ENCODE measurements at regions not wholly inside any gene's neighbourhood (a gene's known extent, or its start where the extent isn't known, plus 50 kb on each side); places are given as distances from the start of the nearest gene placed in this dataset.

DNA sequence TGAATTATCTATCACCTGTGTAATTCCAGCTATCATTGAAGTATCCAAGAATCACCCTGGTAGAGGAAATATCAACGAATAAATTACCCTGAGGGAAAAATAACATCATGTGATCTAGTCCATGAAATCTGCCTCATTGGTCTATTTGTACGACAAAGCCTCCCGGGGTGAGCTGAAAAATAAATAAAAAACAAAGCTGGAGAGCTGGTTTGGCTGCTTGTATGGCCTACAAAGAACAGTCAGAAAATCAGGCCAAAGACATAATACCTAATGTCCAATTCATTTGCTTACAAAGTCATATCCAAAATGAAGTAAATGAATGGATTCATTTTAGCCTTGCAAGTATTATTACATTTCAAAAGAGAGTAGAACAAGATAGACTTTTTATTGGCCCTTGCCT, 449.9 kb downstream of the KLF12 start:
- Histone ChIP-seq H4K91ac (ENCODE audit: insufficient read depth, low read depth, low read length) (no peak overlapping the region), H4K5ac (ENCODE audit: low read depth, low read length) (no peak overlapping the region), H3K79me1 (ENCODE audit: low read depth in 1 of 2, low read length in 2 of 2) (no peaks in the 10 kb centered on the region; a peak in 1 of 4 replicates), H2AK9ac (replicated peaks; ENCODE audit: low read depth, low read length, poor library complexity) (no peak overlapping the region), H2AFZ (replicated peaks; ENCODE audit: low read length, poor library complexity) (no peak overlapping the region), H2BK15ac (ENCODE audit: low read depth, low read length) (no peak overlapping the region), H3K9me3 (ENCODE audit: control insufficient read depth, insufficient read depth, low read length) (no peaks in the 10 kb centered on the region), H4K20me1 (ENCODE audit: insufficient read depth, low read length) (no peaks in the 10 kb centered on the region), H3K56ac (ENCODE audit: extremely low read depth, insufficient read depth, low read length) (no peak overlapping the region), H2BK20ac (ENCODE audit: low read depth, low read length) (no peak overlapping the region), H3K27ac (ENCODE audit: insufficient read depth, low read length) (no peak overlapping the region), H2AK5ac (ENCODE audit: low read depth, low read length) (no peak overlapping the region), H3K14ac (replicated peaks; ENCODE audit: low read depth, low read length) (no peak overlapping the region), H3K9me1 (ENCODE audit: insufficient read depth, low read length) (no peaks in the 10 kb centered on the region; the same call in 1 of the 2 replicates), H3K4me2 (ENCODE audit: low read depth, low read length) (no peak overlapping the region), H3K23ac (ENCODE audit: low read depth, low read length) (no peak overlapping the region), H3K36me3 (ENCODE audit: control insufficient read depth, insufficient read depth, low read length) (0 out of 2 replicates have a peak, but pooled peaks cover 1% of the 10 kb centered on the region), H3K4ac (ENCODE audit: low read depth, low read length) (no peak overlapping the region), H3K27me3 (ENCODE audit: control insufficient read depth, insufficient read depth, low read length) (no peaks in the 10 kb centered on the region), H3K18ac (ENCODE audit: low read depth, low read length) (no peak overlapping the region), H3K4me1 (ENCODE audit: control insufficient read depth, insufficient read depth, low read length) (no peaks in the 10 kb centered on the region), H2BK5ac (ENCODE audit: low read depth, low read length, poor library complexity, severe bottlenecking) (no peak overlapping the region), H3K9ac (ENCODE audit: low read depth, low read length) (no peak overlapping the region), H3K4me3 (ENCODE audit: insufficient read depth, low read depth, low read length) (no peak overlapping the region), H4K8ac (ENCODE audit: low read depth in 2 of 2, low read length in 2 of 2) (no peak overlapping the region), H2BK120ac (ENCODE audit: low read depth, low read length) (no peak overlapping the region)
- DNase-seq (no peak), ATAC-seq (ENCODE audit: low read depth) (no peak)
- in situ Hi-C loops (cut with MboI; ENCODE audit: low sequenced_read_pairs) (no loop called here), dilution Hi-C loops (cut with HindIII; ENCODE audit: low sequenced_read_pairs, unreplicated experiment) (no loop called here), intact Hi-C loops (cut with micrococcal nuclease) (no loop called here)
- BruUV-seq (replicated peaks) = no TSS peak
- POLR2A ChIA-PET (ENCODE audit: unreplicated experiment) = no interaction called here
- CTCF ChIA-PET = no interaction called here
- no peak for TF ChIP-seq RAD21 (IDR thresholded peaks at IDR 0.05; ENCODE audit: low read length)
- no peak for TF ChIP-seq RCOR1 (IDR thresholded peaks at IDR 0.05; ENCODE audit: insufficient replicate concordance, low read length)
- TF ChIP-seq CEBPB (IDR thresholded peaks at IDR 0.05; ENCODE audit: low read depth, low read length) = no peak
- TF ChIP-seq SMC3 (IDR thresholded peaks at IDR 0.05; ENCODE audit: low read depth, low read length) = no peak
- no peak for TF ChIP-seq BHLHE40 (IDR thresholded peaks at IDR 0.05; ENCODE audit: low read depth, low read length)
- no peak for TF ChIP-seq CTCF (conservative IDR thresholded peaks at IDR 0.05; ENCODE audit: low read depth, low read length)
- no CpG with 5 or more reads among the region's 3 CpGs for WGBS, 2 experiments (ENCODE audit: extremely low coverage in 2 of 2, insufficient read length in 1 of 2)
